ENCODE measurements at regions not wholly inside any gene's neighbourhood (a gene's known extent, or its start where the extent isn't known, plus 50 kb on each side); places are given as distances from the start of the nearest gene placed in this dataset.

- no peak for TF ChIP-seq EZH2phosphoT487 (conservative IDR thresholded peaks at IDR 0.05; ENCODE audit: low read length)
- no peak for TF ChIP-seq CTCF (IDR thresholded peaks at IDR 0.05; ENCODE audit: insufficient read depth, low read length, poor library complexity, severe bottlenecking)
Measured at GRCh38 chr6:51415501-51415900, 596.8 kb downstream of the TFAP2B start.
